ENCODE measurements at regions not wholly inside any gene's neighbourhood (a gene's known extent, or its start where the extent isn't known, plus 50 kb on each side); places are given as distances from the start of the nearest gene placed in this dataset.
"Not testable (repeated sequence)": the region's sequence is repeated elsewhere in the genome, so short reads cannot be mapped to it uniquely, and the experiment has no call there.

GRCh38 chr4:62470020-62470419, 1269.9 kb downstream of the ADGRL3 start:
- no peak for DNase-seq (ENCODE audit: low read depth in 2 of 2)

GRCh38 chr4:62461961-62462360, 1261.8 kb downstream of the ADGRL3 start:
- DNase-seq (ENCODE audit: low read depth in 2 of 2): no peak

GRCh38 chr4:62460329-62460728, 1260.2 kb downstream of the ADGRL3 start:
- no peak for DNase-seq (ENCODE audit: low read depth in 2 of 2)

GRCh38 chr4:62457356-62457755, 1257.2 kb downstream of the ADGRL3 start:
- no peak for DNase-seq (ENCODE audit: low read depth in 2 of 2)

- no peak for DNase-seq (ENCODE audit: low read depth in 2 of 2)
These were observed 1255.7 kb downstream of the ADGRL3 start for GRCh38 chr4:62455871-62456270.

GRCh38 chr4:62454535-62454934, 1254.4 kb downstream of the ADGRL3 start:
- no peak for DNase-seq (ENCODE audit: low read depth in 2 of 2)

GRCh38 chr4:62450740-62451139, 1250.6 kb downstream of the ADGRL3 start:
- DNase-seq (ENCODE audit: low read depth in 2 of 2): no peak

- no peak for DNase-seq (ENCODE audit: low read depth in 2 of 2)
These were observed 1249.4 kb downstream of the ADGRL3 start for GRCh38 chr4:62449538-62449937.

- DNase-seq (ENCODE audit: low read depth in 2 of 2): no peak
These were observed 1248.8 kb downstream of the ADGRL3 start for GRCh38 chr4:62448911-62449310.

GRCh38 chr4:62439051-62439450, 1238.9 kb downstream of the ADGRL3 start:
- no peak for DNase-seq (ENCODE audit: low read depth in 2 of 2)

GRCh38 chr4:62434921-62435320, 1234.8 kb downstream of the ADGRL3 start:
- DNase-seq (ENCODE audit: low read depth in 2 of 2): no peak

GRCh38 chr4:62431513-62432231, 1231.5 kb downstream of the ADGRL3 start:
- not testable (repeated sequence) for DNase-seq (ENCODE audit: low read depth in 2 of 2)

- DNase-seq (ENCODE audit: low read depth in 2 of 2): no peak
These were observed 1229.2 kb downstream of the ADGRL3 start for GRCh38 chr4:62429297-62429696.

GRCh38 chr4:62415256-62415655, 1215.1 kb downstream of the ADGRL3 start:
- no peak for DNase-seq (ENCODE audit: low read depth in 2 of 2)

- DNase-seq (ENCODE audit: low read depth in 2 of 2): no peak
These were observed 1214.4 kb downstream of the ADGRL3 start for GRCh38 chr4:62414563-62414962.

- no peak for DNase-seq (ENCODE audit: low read depth in 2 of 2)
These were observed 1210.4 kb downstream of the ADGRL3 start for GRCh38 chr4:62410371-62411003.

- no peak for DNase-seq (ENCODE audit: low read depth in 2 of 2)
These were observed 1208.3 kb downstream of the ADGRL3 start for GRCh38 chr4:62408454-62408853.

- no peak for DNase-seq (ENCODE audit: low read depth in 2 of 2)
These were observed 1207.4 kb downstream of the ADGRL3 start for GRCh38 chr4:62407534-62407933.

GRCh38 chr4:62402088-62402806, 1202.1 kb downstream of the ADGRL3 start:
- DNase-seq (ENCODE audit: low read depth in 2 of 2): no peak

GRCh38 chr4:62399242-62399641, 1199.1 kb downstream of the ADGRL3 start:
- no peak for DNase-seq (ENCODE audit: low read depth in 2 of 2)

GRCh38 chr4:62398318-62398717, 1198.2 kb downstream of the ADGRL3 start:
- DNase-seq (ENCODE audit: low read depth in 2 of 2): no peak

- no peak for DNase-seq (ENCODE audit: low read depth in 2 of 2)
These were observed 1194.6 kb downstream of the ADGRL3 start for GRCh38 chr4:62394766-62395165.

GRCh38 chr4:62387808-62388207, 1187.7 kb downstream of the ADGRL3 start:
- no peak for DNase-seq (ENCODE audit: low read depth in 2 of 2)

All from fibroblast of skin of left biceps (primary cell).